ENCODE measurements at regions not wholly inside any gene's neighbourhood (a gene's known extent, or its start where the extent isn't known, plus 50 kb on each side); places are given as distances from the start of the nearest gene placed in this dataset.

DNA sequence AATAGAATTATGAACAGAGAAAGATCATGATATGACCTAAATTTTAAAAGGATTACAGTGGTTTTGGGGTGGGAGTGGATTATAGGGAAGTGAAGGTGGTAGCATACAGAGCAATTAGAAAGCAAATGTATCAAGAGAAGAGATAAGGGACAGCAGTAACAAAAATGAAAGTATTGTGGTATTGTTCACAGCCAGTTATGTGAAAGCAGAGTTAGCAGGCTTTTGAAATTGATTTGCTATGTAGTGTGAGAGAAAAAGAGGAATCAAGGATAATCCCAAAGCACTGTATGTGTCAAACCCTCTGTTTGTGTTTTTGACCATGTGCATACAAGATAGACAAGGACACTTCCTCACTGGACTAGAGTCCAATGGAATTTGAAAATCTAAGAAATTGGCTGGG, 1721.4 kb downstream of the PCDH9 start:
- TF ChIP-seq, protein P1, sequence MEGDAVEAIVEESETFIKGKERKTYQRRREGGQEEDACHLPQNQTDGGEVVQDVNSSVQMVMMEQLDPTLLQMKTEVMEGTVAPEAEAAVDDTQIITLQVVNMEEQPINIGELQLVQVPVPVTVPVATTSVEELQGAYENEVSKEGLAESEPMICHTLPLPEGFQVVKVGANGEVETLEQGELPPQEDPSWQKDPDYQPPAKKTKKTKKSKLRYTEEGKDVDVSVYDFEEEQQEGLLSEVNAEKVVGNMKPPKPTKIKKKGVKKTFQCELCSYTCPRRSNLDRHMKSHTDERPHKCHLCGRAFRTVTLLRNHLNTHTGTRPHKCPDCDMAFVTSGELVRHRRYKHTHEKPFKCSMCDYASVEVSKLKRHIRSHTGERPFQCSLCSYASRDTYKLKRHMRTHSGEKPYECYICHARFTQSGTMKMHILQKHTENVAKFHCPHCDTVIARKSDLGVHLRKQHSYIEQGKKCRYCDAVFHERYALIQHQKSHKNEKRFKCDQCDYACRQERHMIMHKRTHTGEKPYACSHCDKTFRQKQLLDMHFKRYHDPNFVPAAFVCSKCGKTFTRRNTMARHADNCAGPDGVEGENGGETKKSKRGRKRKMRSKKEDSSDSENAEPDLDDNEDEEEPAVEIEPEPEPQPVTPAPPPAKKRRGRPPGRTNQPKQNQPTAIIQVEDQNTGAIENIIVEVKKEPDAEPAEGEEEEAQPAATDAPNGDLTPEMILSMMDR (IDR thresholded peaks at IDR 0.05): no peak
- TF ChIP-seq, protein P2, sequence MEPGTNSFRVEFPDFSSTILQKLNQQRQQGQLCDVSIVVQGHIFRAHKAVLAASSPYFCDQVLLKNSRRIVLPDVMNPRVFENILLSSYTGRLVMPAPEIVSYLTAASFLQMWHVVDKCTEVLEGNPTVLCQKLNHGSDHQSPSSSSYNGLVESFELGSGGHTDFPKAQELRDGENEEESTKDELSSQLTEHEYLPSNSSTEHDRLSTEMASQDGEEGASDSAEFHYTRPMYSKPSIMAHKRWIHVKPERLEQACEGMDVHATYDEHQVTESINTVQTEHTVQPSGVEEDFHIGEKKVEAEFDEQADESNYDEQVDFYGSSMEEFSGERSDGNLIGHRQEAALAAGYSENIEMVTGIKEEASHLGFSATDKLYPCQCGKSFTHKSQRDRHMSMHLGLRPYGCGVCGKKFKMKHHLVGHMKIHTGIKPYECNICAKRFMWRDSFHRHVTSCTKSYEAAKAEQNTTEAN (CRISPR knock-in tag; IDR thresholded peaks at IDR 0.05): no peak
- no peak for TF ChIP-seq GABPB1 (CRISPR knock-in tag; IDR thresholded peaks at IDR 0.05)
